H1 (cell line): ENCODE measurements at regions not wholly inside any gene's neighbourhood (a gene's known extent, or its start where the extent isn't known, plus 50 kb on each side); places are given as distances from the start of the nearest gene placed in this dataset.

Experiments
- EP300 ChIP-seq, 2 experiments: IDR thresholded peaks; 1 replicate in 1 of 2; 2 replicates in 1 of 2; pipeline ENCODE4 v1.6.1; 2011 to 2012; ENCODE audit warnings: low read depth in 2 of 2, low read length in 2 of 2, mild to moderate bottlenecking in 2 of 2, borderline replicate concordance in 1 of 2, inconsistent platforms in 1 of 2, moderate library complexity in 1 of 2
- EZH2 ChIP-seq: fragments of 200-600 bp; sonication (generic); IDR thresholded peaks from 2 replicates; pipeline ENCODE4 v1.7.1; 2012; ENCODE audit warnings: low read depth, mild to moderate bottlenecking, moderate library complexity, low read length, inconsistent platforms; ENCODE audit not compliant: severe bottlenecking
- POLR2AphosphoS5 ChIP-seq: IDR thresholded peaks from 2 replicates; pipeline ENCODE4 v1.6.1; 2011; ENCODE audit warnings: low read depth, low read length
- POU5F1 ChIP-seq: IDR thresholded peaks from 2 replicates; pipeline ENCODE4 v1.6.1; 2011; ENCODE audit warnings: low read depth, mild to moderate bottlenecking, low read length, moderate library complexity
- RAD21 ChIP-seq, 2 experiments: IDR thresholded peaks in 1 of 2; conservative IDR thresholded peaks in 1 of 2; 2 replicates each; pipeline ENCODE4 v1.6.1; 2011; ENCODE audit warnings: low read depth in 2 of 2, low read length in 2 of 2, improper control_type of control experiment in 1 of 2, inconsistent platforms in 1 of 2, mild to moderate bottlenecking in 1 of 2, moderate library complexity in 1 of 2
- RNF2 ChIP-seq: fragments of 200-900, 300-1000 bp; sonication (generic); IDR thresholded peaks from 2 replicates; pipeline ENCODE4 v1.7.1; 2016; ENCODE audit warnings: borderline replicate concordance, low read depth, mild to moderate bottlenecking, antibody characterized with exemption, low read length; ENCODE audit not compliant: poor library complexity, severe bottlenecking; ENCODE audit errors: missing control alignments
- TBP ChIP-seq: IDR thresholded peaks from 2 replicates; pipeline ENCODE4 v1.6.1; 2011; ENCODE audit warnings: low read depth, low read length, improper control_type of control experiment
- TF ChIP-seq, protein P1 (sequence below): fragments of 300-600 bp; sonication (generic); IDR thresholded peaks from 2 replicates; pipeline ENCODE4 v1.7.1; 2012; ENCODE audit warnings: low read length, moderate library complexity, mild to moderate bottlenecking, inconsistent platforms; ENCODE audit not compliant: insufficient replicate concordance

GRCh38 chr13:33515146-33515545, 229.6 kb upstream of the STARD13 start (continued):
- TF ChIP-seq, protein P1, sequence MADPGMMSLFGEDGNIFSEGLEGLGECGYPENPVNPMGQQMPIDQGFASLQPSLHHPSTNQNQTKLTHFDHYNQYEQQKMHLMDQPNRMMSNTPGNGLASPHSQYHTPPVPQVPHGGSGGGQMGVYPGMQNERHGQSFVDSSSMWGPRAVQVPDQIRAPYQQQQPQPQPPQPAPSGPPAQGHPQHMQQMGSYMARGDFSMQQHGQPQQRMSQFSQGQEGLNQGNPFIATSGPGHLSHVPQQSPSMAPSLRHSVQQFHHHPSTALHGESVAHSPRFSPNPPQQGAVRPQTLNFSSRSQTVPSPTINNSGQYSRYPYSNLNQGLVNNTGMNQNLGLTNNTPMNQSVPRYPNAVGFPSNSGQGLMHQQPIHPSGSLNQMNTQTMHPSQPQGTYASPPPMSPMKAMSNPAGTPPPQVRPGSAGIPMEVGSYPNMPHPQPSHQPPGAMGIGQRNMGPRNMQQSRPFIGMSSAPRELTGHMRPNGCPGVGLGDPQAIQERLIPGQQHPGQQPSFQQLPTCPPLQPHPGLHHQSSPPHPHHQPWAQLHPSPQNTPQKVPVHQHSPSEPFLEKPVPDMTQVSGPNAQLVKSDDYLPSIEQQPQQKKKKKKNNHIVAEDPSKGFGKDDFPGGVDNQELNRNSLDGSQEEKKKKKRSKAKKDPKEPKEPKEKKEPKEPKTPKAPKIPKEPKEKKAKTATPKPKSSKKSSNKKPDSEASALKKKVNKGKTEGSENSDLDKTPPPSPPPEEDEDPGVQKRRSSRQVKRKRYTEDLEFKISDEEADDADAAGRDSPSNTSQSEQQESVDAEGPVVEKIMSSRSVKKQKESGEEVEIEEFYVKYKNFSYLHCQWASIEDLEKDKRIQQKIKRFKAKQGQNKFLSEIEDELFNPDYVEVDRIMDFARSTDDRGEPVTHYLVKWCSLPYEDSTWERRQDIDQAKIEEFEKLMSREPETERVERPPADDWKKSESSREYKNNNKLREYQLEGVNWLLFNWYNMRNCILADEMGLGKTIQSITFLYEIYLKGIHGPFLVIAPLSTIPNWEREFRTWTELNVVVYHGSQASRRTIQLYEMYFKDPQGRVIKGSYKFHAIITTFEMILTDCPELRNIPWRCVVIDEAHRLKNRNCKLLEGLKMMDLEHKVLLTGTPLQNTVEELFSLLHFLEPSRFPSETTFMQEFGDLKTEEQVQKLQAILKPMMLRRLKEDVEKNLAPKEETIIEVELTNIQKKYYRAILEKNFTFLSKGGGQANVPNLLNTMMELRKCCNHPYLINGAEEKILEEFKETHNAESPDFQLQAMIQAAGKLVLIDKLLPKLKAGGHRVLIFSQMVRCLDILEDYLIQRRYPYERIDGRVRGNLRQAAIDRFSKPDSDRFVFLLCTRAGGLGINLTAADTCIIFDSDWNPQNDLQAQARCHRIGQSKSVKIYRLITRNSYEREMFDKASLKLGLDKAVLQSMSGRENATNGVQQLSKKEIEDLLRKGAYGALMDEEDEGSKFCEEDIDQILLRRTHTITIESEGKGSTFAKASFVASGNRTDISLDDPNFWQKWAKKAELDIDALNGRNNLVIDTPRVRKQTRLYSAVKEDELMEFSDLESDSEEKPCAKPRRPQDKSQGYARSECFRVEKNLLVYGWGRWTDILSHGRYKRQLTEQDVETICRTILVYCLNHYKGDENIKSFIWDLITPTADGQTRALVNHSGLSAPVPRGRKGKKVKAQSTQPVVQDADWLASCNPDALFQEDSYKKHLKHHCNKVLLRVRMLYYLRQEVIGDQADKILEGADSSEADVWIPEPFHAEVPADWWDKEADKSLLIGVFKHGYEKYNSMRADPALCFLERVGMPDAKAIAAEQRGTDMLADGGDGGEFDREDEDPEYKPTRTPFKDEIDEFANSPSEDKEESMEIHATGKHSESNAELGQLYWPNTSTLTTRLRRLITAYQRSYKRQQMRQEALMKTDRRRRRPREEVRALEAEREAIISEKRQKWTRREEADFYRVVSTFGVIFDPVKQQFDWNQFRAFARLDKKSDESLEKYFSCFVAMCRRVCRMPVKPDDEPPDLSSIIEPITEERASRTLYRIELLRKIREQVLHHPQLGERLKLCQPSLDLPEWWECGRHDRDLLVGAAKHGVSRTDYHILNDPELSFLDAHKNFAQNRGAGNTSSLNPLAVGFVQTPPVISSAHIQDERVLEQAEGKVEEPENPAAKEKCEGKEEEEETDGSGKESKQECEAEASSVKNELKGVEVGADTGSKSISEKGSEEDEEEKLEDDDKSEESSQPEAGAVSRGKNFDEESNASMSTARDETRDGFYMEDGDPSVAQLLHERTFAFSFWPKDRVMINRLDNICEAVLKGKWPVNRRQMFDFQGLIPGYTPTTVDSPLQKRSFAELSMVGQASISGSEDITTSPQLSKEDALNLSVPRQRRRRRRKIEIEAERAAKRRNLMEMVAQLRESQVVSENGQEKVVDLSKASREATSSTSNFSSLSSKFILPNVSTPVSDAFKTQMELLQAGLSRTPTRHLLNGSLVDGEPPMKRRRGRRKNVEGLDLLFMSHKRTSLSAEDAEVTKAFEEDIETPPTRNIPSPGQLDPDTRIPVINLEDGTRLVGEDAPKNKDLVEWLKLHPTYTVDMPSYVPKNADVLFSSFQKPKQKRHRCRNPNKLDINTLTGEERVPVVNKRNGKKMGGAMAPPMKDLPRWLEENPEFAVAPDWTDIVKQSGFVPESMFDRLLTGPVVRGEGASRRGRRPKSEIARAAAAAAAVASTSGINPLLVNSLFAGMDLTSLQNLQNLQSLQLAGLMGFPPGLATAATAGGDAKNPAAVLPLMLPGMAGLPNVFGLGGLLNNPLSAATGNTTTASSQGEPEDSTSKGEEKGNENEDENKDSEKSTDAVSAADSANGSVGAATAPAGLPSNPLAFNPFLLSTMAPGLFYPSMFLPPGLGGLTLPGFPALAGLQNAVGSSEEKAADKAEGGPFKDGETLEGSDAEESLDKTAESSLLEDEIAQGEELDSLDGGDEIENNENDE, result no peak
- TF ChIP-seq EP300 (IDR thresholded peaks at IDR 0.05; ENCODE audit: borderline replicate concordance in 1 of 2, low read depth in 2 of 2, low read length in 2 of 2), result no peak
- TF ChIP-seq POLR2AphosphoS5, result no peak
- TF ChIP-seq POU5F1, result no peak
- no peak for TF ChIP-seq RNF2
- TF ChIP-seq RAD21 (IDR thresholded peaks at IDR 0.05 in 1 of 2, conservative IDR thresholded peaks at IDR 0.05 in 1 of 2; ENCODE audit: low read depth in 2 of 2, low read length in 2 of 2), result no peak
- TF ChIP-seq EZH2, result no peak
- no peak for TF ChIP-seq TBP
- TF ChIP-seq, all 59 proteins: peak for 0
